SK-N-SH (cell line): ENCODE measurements at regions not wholly inside any gene's neighbourhood (a gene's known extent, or its start where the extent isn't known, plus 50 kb on each side); places are given as distances from the start of the nearest gene placed in this dataset.

Experiments used
- CTCF ChIA-PET: fragments of 300-600, 350-600 bp; formaldehyde crosslinking; extraction: SDS; loops from one replicate; lab custom pipeline; 2021; lab: Yijun Ruan, JAX
- POLR2A ChIA-PET: fragments of 350-600 bp; sonication (Branson Sonifier 250); formaldehyde crosslinking; extraction: SDS; loops from one replicate; lab custom pipeline; 2020; ENCODE audit warnings: antibody characterized with exemption, inconsistent platforms; lab: Yijun Ruan, JAX
- DNase-seq: peaks from one replicate; pipeline ENCODE4 v3.0.0; 2012
- H2AFZ ChIP-seq: fragments of 200-600 bp; sonication (generic); 2 replicates; pipeline ENCODE4 v1.8.1; 2016; ENCODE audit warnings: antibody characterized with exemption, mild to moderate bottlenecking, low read depth
- H3F3A ChIP-seq: fragments of 200-600 bp; sonication (generic); replicated peaks from 2 replicates; pipeline ENCODE3; 2016; ENCODE audit warnings: antibody characterized with exemption, mild to moderate bottlenecking; ENCODE audit not compliant: insufficient read depth
- H3K27ac ChIP-seq, 2 experiments: fragments of 200-500 bp in 1 of 2; fragments of 200-600 bp in 1 of 2; sonication (Bioruptor generic) in 1 of 2; sonication (generic), shearing (Covaris generic) in 1 of 2; 2 replicates each; pipeline versions ENCODE4 v1.5.1 to v1.6.1; 2014 to 2016; ENCODE audit warnings: low read depth in 2 of 2, inconsistent platforms in 1 of 2, low read length in 1 of 2, mild to moderate bottlenecking in 1 of 2, mixed read lengths in 1 of 2
- H3K27me3 ChIP-seq: fragments of 200-600 bp; sonication (generic), shearing (Covaris generic); 2 replicates; pipeline ENCODE4 v1.6.1; 2016; ENCODE audit warnings: mixed run types; ENCODE audit not compliant: insufficient read depth
- H3K36me3 ChIP-seq, 2 experiments: fragments of 200-500 bp in 1 of 2; fragments of 200-600 bp in 1 of 2; sonication (Bioruptor generic) in 1 of 2; sonication (generic) in 1 of 2; replicated peaks in 1 of 2; 2 replicates each; pipeline versions ENCODE3 to v1.5.1; 2014 to 2016; ENCODE audit warnings: low read length in 1 of 2, mild to moderate bottlenecking in 1 of 2; ENCODE audit not compliant: insufficient read depth in 2 of 2, control insufficient read depth in 1 of 2
- H3K4me1 ChIP-seq, 2 experiments: fragments of 200-500 bp in 1 of 2; fragments of 200-600 bp in 1 of 2; sonication (Bioruptor generic) in 1 of 2; sonication (generic), shearing (Covaris generic) in 1 of 2; 2 replicates each; pipeline versions ENCODE4 v1.5.1 to v1.6.1; 2014 to 2016; ENCODE audit warnings: low read depth in 1 of 2, low read length in 1 of 2, mixed run types in 1 of 2; ENCODE audit not compliant: insufficient read depth in 2 of 2, control insufficient read depth in 1 of 2
- H3K4me2 ChIP-seq: fragments of 200-600 bp; sonication (generic), shearing (Covaris generic); 2 replicates; pipeline ENCODE4 v1.6.1; 2017; ENCODE audit warnings: mixed run types
- H3K4me3 ChIP-seq, 2 experiments: fragments of 200-500 bp in 1 of 2; fragments of 200-600 bp in 1 of 2; sonication (Bioruptor generic) in 1 of 2; sonication (generic), shearing (Covaris generic) in 1 of 2; 2 replicates each; pipeline versions ENCODE4 v1.5.1 to v1.8.1; 2014 to 2016; ENCODE audit warnings: low read depth in 2 of 2, inconsistent platforms in 1 of 2, low read length in 1 of 2, mild to moderate bottlenecking in 1 of 2, mixed read lengths in 1 of 2, moderate library complexity in 1 of 2
- H3K79me2 ChIP-seq: fragments of 200-600 bp; sonication (generic); 2 replicates; pipeline ENCODE4 v1.8.1; 2017; ENCODE audit warnings: mild to moderate bottlenecking; ENCODE audit not compliant: insufficient read depth
- H3K9ac ChIP-seq: fragments of 200-600 bp; sonication (generic); 2 replicates; pipeline ENCODE4 v1.6.1; 2017; ENCODE audit warnings: mixed run types
- H3K9me2 ChIP-seq: fragments of 200-600 bp; sonication (generic); 2 replicates; pipeline ENCODE4 v1.6.1; 2017; ENCODE audit warnings: mixed run types
- H3K9me3 ChIP-seq: fragments of 200-600 bp; sonication (generic); 2 replicates; pipeline ENCODE4 v1.6.1; 2017; ENCODE audit warnings: mixed run types, mild to moderate bottlenecking, moderate library complexity
- H4K20me1 ChIP-seq: fragments of 200-600 bp; sonication (generic); 2 replicates; pipeline ENCODE4 v1.6.1; 2017; ENCODE audit warnings: mild to moderate bottlenecking, mixed run types; ENCODE audit not compliant: insufficient read depth
- CTCF ChIP-seq: fragments of 200-600 bp; sonication (generic); IDR thresholded peaks from 2 replicates; pipeline ENCODE4 v1.6.1; 2017; ENCODE audit warnings: antibody characterized with exemption, mild to moderate bottlenecking, moderate library complexity
- FOSL2 ChIP-seq: IDR thresholded peaks from 2 replicates; pipeline ENCODE4 v1.4.0; 2012; ENCODE audit warnings: low read depth, mild to moderate bottlenecking, moderate library complexity, borderline replicate concordance
- FOXJ3 ChIP-seq: sonication (generic); formaldehyde crosslinking; IDR thresholded peaks from 2 replicates; pipeline ENCODE4 v1.5.1; 2020; ENCODE audit warnings: mild to moderate bottlenecking, missing genetic modification reagents
- FOXM1 ChIP-seq: IDR thresholded peaks from 2 replicates; pipeline ENCODE4 v1.4.0; 2012; ENCODE audit warnings: low read depth, mild to moderate bottlenecking
- GATA2 ChIP-seq: sonication (generic); formaldehyde crosslinking; IDR thresholded peaks from 2 replicates; pipeline ENCODE4 v1.5.0; 2020; ENCODE audit warnings: mild to moderate bottlenecking, missing genetic modification reagents
- JUND ChIP-seq: IDR thresholded peaks from 2 replicates; pipeline ENCODE4 v1.4.0; 2012
- MEF2A ChIP-seq: IDR thresholded peaks from 2 replicates; pipeline ENCODE4 v1.4.0; 2012; ENCODE audit warnings: low read depth, borderline replicate concordance
- MXI1 ChIP-seq: IDR thresholded peaks from 2 replicates; pipeline ENCODE4 v1.6.1; 2012; ENCODE audit warnings: mild to moderate bottlenecking, low read depth, low read length, improper control_type of control experiment
- NRF1 ChIP-seq: IDR thresholded peaks from 2 replicates; pipeline ENCODE4 v1.6.1; 2012; ENCODE audit warnings: low read depth, mild to moderate bottlenecking, low read length
- PBX3 ChIP-seq: IDR thresholded peaks from 2 replicates; pipeline ENCODE4; 2012
- RAD21 ChIP-seq: IDR thresholded peaks from 2 replicates; pipeline ENCODE4 v1.6.1; 2012; ENCODE audit warnings: mild to moderate bottlenecking, low read length
- SIN3A ChIP-seq: IDR thresholded peaks from 2 replicates; pipeline ENCODE4 v1.6.1; 2012; ENCODE audit warnings: low read depth, mild to moderate bottlenecking, low read length, moderate library complexity, borderline replicate concordance
- TAF1 ChIP-seq: IDR thresholded peaks from 2 replicates; pipeline ENCODE4 v1.6.1; 2012; ENCODE audit warnings: low read depth, mild to moderate bottlenecking, low read length, moderate library complexity, borderline replicate concordance
- TCF12 ChIP-seq: IDR thresholded peaks from 2 replicates; pipeline ENCODE4 v1.4.0; 2012
- TEAD4 ChIP-seq: IDR thresholded peaks from 2 replicates; pipeline ENCODE4 v1.4.0; 2012; ENCODE audit warnings: mild to moderate bottlenecking, borderline replicate concordance; ENCODE audit not compliant: insufficient read depth
- USF1 ChIP-seq: IDR thresholded peaks from 2 replicates; pipeline ENCODE4 v1.4.0; 2012; ENCODE audit warnings: low read depth, borderline replicate concordance
- USF2 ChIP-seq: fragments of 150-350 bp; IDR thresholded peaks from 2 replicates; pipeline ENCODE4 v1.6.1; 2017; ENCODE audit warnings: antibody characterized with exemption, low read length, low read depth, borderline replicate concordance
- YY1 ChIP-seq: IDR thresholded peaks from 2 replicates; pipeline ENCODE4 v1.4.0; 2012; ENCODE audit warnings: low read depth, mild to moderate bottlenecking
- ZBTB33 ChIP-seq: IDR thresholded peaks from 2 replicates; pipeline ENCODE4 v1.4.0; 2012; ENCODE audit warnings: low read depth, borderline replicate concordance
- WGBS: methylation state at CpG from one replicate; pipeline ENCODE4 v1.1.6; 2017; ENCODE audit warnings: low lambda C conversion rate; 5-methylcytosine and 5-hydroxymethylcytosine counted together

GRCh38 chr7:45390731-45391130 lies 183.4 kb upstream of the ADCY1 start:
- no peak overlapping the region for H3K4me3 ChIP-seq
- no peak overlapping the region for H3K4me2 ChIP-seq
- H3K27ac ChIP-seq: no peak overlapping the region
- no peaks in the 10 kb centered on the region for H3F3A ChIP-seq
- 51% methylated on average over 5 of the region's 5 CpGs for WGBS
- no peak overlapping the region for H3K9ac ChIP-seq
- CTCF ChIA-PET: interaction anchor here (1.3 kb wide), 1 partner anchor 10 kb away, joined by 3 read pairs; no protein-coding TSS in a partner anchor
- H3K79me2 ChIP-seq: no peaks in the 10 kb centered on the region
- no peaks in the 10 kb centered on the region for H3K9me2 ChIP-seq
- peaks cover 0 to 13% of the 10 kb centered on the region in 2 experiments; a peak in 2 of 4 replicates for H3K4me1 ChIP-seq
- no peaks in the 10 kb centered on the region for H4K20me1 ChIP-seq
- DNase-seq: no peak
- H2AFZ ChIP-seq: no peak overlapping the region
- H3K9me3 ChIP-seq: no peaks in the 10 kb centered on the region; the same call in 1 of the 2 replicates
- TF ChIP-seq USF2 (no peak), ZBTB33 (no peak), SIN3A (no peak), FOXJ3 (CRISPR knock-in tag) (no peak), FOXM1 (no peak), RAD21 (no peak), TAF1 (no peak), USF1 (no peak), GATA2 (CRISPR knock-in tag) (no peak), MEF2A (no peak), CTCF (no peak), TEAD4 (no peak), PBX3 (no peak), JUND (no peak), FOSL2 (no peak), NRF1 (no peak), MXI1 (no peak), TCF12 (no peak), YY1 (no peak)
- no peaks in the 10 kb centered on the region for H3K36me3 ChIP-seq
- POLR2A ChIA-PET: no interaction called here
- H3K27me3 ChIP-seq: no peaks in the 10 kb centered on the region
